HT1080 (cell line): ENCODE measurements at regions not wholly inside any gene's neighbourhood (a gene's known extent, or its start where the extent isn't known, plus 50 kb on each side); places are given as distances from the start of the nearest gene placed in this dataset.
"Not testable (repeated sequence)": the region's sequence is repeated elsewhere in the genome, so short reads cannot be mapped to it uniquely, and the experiment has no call there.

Source experiments
- DNase-seq: peaks from one replicate; pipeline ENCODE4 v3.0.0-alpha.2; 2015; ENCODE audit warnings: low read depth

DNA sequence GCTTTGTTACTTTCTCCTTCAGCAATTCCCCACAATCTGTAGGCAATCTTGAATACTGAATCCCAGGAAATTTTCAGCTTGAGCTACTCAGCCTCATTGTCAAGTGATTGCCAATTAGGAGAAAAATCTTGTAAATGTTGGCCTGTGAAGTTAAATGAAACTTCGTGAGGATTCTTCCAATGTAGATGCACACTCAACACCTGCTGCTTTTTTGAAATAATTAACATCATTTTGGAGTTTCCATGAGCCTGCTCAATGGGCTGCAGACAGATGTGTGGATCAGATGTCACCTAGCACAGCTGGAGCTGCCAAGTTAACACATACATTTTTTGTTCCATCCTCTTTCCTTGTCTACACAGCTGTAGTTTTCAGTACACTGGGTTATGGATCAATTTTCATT is 645.6 kb upstream of the LUZP2 start:
- no peak for DNase-seq

DNA sequence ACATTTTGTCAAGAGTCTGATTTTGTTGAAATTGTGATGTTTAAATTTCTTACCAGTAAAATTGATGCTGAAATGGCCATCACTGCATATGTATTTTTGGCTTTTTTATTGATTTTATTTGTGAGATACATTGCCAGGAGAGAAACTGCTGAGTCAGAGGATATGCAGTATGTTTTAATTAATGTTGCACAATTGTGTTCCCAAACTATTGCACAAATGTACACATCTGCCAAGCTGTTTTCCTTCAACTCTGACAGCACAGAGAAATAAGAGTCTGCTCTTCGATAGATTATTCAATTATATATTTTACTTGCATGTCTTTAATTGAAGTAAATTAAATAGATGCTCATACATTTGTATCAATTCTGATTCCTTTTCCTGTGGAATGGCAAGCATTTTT is 640.2 kb upstream of the LUZP2 start:
- DNase-seq, result no peak

DNA sequence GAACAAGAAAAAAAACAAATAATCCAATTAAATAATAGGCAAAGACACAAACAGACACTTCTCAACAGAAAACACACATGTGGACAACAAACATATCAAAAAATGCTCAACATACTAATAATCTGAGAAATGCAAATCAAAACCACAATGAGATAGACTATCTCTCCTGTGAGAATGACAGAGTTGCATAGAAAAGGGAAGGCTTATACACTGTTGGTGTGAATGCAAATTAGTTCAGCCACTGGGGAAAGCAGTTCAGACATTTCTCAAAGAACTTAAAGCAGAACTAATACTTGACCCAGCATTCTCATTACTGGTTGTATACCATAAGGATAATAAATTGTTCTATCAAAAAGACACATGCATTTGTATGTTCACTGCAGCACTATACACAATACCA is 637.8 kb upstream of the LUZP2 start:
- no peak for DNase-seq

DNA sequence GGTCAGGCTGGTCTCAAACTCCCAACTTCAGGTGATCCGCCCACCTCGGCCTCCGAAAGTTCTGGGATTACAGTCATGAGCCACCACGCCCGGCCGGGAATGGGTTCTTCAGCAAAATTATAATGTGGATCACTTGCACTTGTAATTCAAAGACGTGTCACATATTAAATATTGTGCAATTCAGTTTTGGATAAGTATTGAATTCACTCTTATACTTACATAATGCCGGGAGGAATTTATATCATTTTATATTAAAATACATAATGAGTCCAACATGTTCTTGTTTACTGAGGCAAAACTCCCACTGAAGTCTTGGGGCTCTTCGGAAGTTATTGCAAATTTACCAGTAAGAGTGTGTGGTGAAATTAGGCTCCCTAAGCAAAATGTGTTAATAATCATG is 635.2 kb upstream of the LUZP2 start:
- no peak for DNase-seq

DNA sequence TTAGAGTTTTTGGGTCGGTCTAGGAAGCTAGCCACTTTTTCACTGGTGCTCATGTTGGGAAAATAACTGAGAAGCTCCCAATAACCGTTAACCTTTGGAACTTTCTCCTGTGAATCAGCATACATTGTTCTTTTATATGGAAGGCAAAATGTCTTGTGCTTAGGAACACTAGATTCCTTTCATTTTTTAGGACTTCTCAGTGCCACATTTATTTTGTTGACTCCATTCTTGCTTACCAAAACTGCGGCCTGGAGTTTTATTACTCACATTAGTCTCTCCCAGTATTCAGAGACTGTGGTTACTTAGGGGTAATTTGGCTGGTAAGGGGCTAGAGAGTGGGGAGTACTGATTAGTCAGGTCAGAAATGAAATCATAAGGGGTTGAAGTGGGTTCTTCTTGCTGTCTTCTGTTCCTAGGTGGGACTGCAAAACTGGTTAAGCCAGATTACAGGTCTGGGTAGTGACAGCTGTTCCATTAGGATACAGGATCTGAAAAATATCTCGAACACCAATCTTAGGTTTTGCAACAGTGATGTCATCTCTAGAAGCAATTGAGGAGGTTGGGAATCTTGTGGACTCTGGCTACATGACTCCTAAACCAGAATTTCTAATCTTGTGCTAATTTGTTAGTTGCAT is 631.4 kb upstream of the LUZP2 start:
- no peak for DNase-seq

DNA sequence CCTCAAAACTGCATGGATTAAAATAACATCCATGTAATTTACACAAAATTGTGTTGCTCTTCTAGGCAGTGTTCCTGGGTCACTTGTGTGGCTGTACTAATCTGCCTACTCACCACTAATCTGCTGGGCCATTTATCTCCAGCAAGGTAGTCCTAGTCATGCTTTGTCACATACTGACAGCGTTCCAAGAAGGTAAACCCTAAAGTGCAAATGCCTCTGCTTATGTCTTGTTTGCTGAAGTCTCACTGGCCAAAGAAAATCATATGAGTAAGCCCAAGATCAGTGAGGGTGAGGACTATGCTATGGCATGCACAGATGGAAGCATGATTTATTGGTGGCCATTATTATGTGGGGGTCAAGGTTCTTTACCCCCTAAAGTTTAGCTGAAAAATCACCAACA is 630.2 kb upstream of the LUZP2 start:
- DNase-seq, result peak; percentile 27

DNA sequence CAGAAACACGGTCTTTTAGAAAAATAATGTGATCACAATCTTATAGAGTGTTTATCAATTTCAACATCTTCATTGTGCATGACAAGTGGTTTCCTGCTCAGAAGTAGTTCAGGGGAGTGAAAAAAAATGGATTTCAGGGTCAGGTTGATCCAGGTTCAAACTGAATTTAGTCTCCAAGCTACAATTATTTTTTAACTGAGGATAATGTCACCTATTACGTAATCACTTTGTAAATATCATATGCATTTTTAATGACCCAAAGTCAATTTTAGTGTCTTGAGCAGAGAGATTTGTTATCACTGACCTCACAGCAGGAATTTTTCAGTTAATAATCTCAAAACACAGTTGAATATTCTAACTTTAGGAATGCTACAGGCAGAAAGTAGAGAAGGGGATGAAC is 627.2 kb upstream of the LUZP2 start:
- no peak for DNase-seq

DNA sequence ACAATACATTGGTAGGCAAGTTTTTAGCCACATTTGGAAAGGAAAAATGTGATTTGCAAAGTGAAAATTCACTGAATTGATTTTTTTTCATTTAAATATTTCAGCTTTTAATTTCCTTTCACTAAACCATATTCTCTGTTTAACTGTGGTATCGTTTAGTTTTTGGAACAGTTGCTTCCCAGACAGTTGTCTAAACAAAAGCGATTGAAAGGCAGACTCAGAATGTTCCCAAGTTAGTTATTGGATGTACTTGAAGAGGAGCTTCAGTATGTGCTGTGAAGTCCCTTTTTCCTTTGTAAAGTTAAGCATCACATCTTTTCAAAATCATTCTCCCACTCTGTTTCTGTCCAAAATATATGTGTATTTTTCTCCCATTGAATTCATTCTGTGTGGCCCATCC is 623.4 kb upstream of the LUZP2 start:
- no peak for DNase-seq

DNA sequence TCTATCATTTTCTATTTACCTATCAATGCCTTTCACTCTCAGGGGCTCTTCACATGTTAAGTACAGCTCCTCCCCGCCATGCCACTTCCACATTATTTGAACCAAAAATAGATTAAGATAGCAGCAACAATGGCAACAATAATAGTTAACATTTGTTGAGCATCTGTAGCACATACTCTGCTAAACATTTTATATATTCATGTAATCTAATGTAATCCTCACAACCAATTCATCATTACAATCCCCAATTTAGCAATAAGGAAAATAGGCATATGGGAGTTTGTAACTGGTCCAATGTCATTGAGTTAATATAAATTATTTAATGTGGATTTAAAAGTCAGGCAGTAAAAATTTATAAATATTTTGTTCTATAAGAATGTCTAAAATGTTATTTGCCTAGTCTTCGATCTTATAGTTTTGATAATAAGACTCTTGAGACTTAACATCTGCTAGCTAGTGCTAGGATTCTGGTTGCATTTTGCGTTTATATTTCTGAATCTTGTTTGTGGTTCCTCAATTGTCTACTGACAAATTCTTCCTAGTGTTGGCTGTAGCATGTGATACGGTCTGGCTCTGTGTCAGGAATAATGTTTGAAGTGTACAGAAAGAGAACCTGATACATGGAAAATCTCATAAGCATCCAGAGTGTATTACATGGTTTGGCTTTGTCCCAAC is 621.5 kb upstream of the LUZP2 start:
- no peak for DNase-seq

DNA sequence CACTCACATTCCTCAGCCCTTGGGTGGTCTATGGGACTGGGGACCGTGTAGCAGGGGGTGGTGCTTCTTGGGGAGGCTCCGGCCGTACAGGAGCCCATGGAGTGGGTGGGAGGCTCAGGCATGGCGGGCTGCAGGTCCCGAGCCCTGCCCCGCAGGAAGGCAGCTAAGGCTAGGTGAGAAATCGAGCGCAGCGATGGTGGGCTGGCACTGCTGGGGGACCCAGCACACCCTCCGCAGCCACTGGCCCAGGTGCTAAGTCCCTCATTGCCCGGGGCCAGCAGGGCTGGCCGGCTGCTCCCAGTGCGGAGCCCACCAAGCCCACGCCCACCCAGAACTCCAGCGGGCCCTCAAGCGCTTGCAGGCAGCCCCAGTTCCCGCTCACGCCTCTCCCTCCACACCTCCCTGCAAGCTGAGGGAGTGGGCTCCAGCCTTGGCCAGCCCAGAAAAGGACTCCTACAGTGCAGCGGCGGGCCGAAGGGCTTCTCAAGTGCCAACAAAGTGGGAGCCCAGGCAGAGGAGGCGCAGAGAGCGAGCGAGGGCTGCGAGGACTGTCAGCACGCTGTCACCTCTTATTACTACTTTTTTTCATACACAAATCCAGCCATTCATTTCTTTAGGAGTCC is 613.3 kb upstream of the LUZP2 start:
- not testable (repeated sequence) for DNase-seq

DNA sequence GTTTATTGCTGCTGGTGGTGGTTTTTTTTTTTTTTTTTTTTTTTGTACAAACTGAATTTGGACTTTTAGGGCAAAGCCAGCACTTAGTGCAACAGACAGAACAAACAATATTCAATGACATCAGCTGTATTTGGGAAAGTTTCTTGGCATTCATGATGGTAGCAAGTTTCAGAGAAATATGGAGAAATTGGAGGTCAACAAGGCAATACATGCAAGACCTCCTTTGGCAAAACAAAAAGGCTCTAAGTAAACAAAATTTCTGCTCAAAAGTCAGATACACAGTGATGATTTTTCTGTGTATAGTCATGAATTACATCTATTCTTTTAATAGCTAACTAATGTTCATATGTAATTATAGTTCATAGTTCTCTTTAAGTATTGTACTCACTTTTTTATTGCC is 612.5 kb upstream of the LUZP2 start:
- no peak for DNase-seq

DNA sequence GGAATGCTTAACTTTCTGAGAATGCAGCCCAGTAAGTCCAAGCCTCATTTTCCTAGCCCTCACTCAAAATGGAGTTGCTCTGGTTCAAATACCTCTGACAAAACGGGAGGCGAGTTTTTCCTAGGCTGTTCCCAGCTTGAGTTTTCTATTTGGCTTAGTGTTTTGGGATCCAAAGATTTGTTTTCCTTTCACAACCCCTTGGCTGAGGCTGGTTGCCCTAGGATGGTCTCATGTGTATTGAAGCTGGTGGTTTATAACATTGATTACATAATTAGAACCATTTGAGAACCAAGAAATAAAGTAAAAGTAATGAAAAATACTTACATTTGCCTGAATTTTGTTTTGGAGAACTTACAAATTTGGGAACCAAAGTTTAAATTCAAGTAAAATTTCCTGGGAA is 611.1 kb upstream of the LUZP2 start:
- DNase-seq, result no peak

DNA sequence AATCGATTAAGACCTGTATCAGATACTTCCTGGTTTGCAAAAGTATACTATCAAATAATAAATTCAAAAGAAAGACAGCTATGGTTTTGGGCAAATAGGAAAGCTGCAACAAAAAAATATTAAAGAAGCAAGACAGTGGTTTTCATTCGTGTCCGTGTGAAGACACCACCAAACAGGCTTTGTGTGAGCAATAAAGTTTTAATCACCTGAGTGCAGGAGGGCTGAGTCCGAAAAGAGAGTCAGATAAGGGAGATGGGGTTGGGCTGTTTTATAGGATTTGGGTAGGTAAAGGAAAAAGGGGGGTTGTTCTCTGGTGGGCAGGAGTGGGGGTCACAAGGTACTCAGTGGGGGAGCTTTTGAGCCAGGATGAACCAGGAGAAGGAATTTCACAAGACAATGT is 609.7 kb upstream of the LUZP2 start:
- DNase-seq, result not testable (repeated sequence)

DNA sequence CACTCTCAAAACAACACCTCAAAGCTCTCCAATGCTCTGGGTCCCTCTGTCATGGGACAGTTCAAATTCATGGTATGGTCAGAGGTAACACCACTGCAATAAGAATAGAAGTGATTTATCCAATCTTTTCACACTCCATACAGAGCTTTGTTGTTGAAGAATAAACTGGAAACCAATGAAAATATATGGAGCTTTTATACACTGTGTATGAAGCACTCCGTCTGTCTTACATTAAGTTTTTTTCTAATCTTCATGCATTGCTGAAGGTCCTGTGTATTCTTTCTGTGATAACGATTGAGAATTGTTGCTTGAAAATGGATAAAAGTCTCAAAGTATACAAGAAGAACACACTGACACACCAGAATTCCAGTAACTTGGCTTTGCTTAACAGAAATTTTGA is 603.7 kb upstream of the LUZP2 start:
- DNase-seq, result no peak

DNA sequence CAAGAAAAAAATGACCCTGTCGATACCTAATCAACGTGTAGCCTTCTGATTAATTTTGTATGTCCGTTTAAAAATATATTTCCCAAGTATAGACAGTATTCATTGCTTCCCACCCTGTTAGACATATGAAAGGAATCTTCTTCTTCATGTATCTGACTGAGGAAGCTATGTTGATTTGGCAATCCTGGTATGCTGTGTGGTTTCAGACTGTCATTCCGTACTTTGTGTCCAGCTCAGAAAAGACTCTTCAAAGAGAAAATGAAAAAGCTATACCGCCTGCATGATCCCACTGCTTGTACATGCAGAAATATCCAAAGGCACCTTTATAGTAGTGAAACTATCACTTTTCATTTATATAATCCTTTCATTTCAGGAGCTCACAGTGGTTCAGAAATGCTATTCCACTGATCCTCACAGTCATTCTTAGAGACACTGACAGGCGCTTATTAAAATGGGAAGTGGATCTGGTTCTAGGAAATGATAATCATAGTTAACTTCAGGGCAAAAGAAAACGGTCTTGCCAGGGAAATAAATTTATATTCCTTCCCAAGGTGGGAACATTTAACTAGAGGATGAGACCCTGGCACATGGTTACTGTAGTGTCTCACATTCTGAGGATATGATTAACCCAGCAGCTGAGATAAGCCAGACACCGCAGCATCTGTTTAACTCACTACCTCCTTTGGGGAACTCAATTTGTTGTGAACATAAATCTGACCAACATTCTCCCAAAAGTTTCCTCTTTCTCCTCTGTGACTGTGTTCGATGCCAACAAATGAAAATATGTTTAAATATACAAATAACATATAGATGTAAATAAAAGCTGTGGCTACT is 599.2 kb upstream of the LUZP2 start:
- DNase-seq, result peak; percentile 71

DNA sequence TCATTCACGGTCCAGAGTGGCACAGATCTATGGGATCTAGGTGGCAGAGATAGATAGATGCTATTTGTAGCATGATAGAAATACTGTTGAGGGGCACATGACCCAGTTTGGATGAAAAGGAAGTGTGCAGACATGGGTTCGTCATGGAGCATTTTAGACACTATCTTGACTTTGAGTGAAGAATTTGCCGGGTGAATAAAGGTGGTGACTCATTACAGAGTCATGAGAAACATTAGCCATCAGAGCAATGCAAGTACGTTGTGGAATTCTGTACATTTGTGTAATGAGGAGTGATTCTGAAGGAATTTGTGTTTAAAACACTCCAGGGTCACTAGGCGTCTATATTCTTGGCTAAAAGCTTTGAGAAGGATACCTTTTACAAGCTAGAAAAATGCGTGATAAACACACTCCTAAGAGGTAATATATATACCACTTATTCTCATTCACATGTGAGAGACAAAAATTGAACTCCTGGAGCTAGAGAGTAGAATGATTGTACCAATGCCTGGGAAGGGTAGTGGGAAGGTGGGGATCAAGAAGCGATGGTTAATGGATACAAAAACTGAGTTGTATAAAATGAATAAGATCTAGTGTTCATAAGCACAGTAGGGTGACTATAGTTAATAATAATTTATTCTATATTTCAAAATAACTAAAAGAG is 593.7 kb upstream of the LUZP2 start:
- peak; percentile 92 for DNase-seq

DNA sequence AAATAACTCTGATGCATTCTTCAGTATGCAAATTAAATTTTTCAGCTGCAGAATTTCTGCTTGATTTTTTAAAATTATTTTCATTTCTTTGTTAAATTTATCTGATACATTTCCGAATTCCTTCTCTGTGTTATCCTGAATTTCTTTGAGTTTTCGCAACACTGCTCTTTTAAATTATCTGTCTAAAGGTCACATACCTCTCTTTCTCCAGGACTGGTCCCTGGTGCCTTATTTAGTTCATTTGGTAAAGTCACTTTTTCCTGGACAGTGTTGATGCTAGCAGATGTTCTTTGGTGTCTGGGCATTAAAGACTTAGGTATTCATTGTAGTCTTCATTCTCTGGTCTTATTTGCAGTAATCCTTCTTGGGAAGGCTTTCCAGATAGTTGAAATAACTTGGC is 577.4 kb upstream of the LUZP2 start:
- DNase-seq, result no peak

DNA sequence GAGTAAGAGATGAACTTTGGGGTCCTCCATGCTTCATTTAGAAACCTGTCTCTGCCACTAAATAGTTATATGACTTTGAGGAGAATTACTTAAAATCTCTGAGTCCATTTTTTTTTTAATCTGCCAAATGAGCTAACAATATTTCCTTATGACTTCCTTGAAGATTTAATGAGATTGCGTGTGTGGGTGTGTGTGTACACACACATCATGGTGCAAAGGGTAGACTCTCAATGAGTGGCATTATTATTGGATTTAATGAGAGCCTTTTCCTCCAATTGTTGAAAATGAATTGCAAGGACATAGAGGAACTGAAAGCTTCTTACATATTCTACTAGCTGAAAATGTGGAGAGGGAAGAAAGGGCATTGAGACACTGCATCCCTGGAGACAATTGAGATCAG is 573.5 kb upstream of the LUZP2 start:
- DNase-seq, result no peak

DNA sequence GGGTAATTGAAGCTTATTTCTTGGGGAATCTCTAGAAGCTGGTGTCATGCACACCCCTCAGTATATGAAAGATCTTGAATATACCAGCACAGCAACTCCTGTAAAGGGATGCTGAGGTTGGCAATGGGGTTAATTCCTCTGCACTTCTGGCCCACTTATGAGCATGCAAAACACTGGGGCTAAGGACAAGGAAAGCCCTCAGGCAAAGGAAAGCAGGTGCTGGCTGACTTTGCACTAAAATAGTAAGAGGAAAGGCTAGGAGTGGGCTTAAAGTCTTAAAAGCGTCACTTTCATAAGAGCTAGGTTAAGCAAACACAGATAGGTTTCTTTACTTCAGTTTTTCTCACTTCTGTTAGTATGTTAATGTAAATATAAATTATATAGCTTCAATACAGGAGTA is 572.6 kb upstream of the LUZP2 start:
- DNase-seq, result no peak

DNA sequence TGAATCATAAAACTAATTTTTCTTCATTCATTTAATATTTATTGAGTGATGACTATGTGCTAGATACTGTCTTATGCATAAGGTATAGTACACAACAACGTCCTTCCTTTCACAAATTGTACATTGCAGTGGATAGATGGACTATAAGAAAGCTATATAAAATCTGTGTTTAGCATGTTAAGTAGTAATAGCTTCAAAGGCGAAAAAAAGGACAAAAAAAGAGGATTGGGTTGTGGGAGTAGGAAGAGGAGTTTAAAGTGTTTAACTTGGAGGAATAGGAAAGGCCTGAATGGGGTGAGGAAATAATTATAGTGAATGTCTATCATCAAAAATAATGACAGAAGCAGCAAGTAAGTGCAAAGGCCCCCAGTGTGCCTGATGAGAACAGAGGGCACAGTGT is 565.4 kb upstream of the LUZP2 start:
- no peak for DNase-seq

DNA sequence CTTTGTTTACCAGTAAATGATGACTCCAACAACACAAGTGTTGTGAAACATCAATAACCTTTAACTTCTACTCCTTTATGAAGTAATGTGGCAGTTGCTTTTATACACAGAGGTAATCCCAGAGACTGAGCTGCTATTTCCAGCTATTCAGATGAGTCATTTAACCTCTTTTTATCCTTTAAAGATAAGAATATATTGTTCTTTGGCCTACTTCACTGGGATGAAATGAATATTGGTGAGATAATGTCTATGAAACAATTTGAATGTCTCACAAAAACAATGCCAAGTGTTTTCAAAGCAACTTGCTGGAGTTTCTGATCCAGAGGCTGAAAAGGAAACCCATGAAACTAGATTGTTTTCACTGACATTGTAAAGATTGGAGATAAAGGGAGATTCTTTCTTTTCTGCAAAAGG is 564.4 kb upstream of the LUZP2 start:
- peak; percentile 17 for DNase-seq

DNA sequence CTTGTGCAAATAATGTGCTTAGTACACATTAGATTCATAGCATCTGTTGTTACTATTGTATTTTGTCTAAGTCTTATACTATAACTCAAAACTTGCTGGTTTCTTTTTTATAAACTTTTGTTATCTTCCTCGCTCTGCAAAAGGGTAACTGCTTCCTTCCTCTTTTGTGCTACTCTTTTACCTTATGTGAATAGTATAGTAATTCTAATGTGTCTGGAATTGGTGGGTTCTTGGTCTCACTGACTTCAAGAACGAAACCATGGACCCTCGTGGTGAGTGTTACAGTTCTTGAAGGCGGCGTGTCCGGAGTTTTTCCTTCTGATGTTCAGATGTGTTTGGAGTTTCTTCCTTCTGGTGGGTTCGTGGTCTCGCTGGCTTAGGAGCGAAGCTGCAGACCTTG is 563.1 kb upstream of the LUZP2 start:
- DNase-seq, result no peak
